SH-SY5Y (cell line): ENCODE measurements at regions not wholly inside any gene's neighbourhood (a gene's known extent, or its start where the extent isn't known, plus 50 kb on each side); places are given as distances from the start of the nearest gene placed in this dataset.

ENCODE experiments used
- GATA2 ChIP-seq: IDR thresholded peaks from 2 replicates; pipeline ENCODE4 v1.6.1; 2011; ENCODE audit warnings: mild to moderate bottlenecking, low read depth, low read length
- GATA3 ChIP-seq: IDR thresholded peaks from 2 replicates; pipeline ENCODE4 v1.6.1; 2011; ENCODE audit warnings: low read depth, mild to moderate bottlenecking, low read length, moderate library complexity

DNA sequence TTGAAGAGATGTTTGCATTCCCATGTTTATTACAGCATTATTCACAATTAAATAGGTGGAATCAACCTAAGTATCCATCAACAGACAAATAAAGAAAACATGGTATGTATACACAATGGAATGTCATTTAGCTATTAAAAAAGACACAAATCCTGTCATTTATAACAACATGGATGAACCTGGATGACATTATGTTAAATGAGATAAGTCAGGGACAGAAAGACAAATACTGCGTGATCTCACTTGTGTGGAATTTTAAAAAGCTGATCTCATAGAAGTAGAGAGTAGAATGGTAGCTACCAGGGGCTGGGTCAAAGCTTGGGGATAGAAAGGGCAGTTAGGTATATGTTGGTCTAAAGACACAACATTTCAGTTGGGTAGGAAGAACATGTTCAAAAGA lies 376.3 kb downstream of the EPHA4 start:
- no peak for TF ChIP-seq GATA2
- TF ChIP-seq GATA3 = no peak
